Medulla oblongata (tissue), 1 donor: ENCODE measurements at regions not wholly inside any gene's neighbourhood (a gene's known extent, or its start where the extent isn't known, plus 50 kb on each side); places are given as distances from the start of the nearest gene placed in this dataset.

Experiments
- DNase-seq: peaks from one replicate; pipeline ENCODE4 v3.0.0-alpha.2; 2015; ENCODE audit errors: extremely low spot score

DNA sequence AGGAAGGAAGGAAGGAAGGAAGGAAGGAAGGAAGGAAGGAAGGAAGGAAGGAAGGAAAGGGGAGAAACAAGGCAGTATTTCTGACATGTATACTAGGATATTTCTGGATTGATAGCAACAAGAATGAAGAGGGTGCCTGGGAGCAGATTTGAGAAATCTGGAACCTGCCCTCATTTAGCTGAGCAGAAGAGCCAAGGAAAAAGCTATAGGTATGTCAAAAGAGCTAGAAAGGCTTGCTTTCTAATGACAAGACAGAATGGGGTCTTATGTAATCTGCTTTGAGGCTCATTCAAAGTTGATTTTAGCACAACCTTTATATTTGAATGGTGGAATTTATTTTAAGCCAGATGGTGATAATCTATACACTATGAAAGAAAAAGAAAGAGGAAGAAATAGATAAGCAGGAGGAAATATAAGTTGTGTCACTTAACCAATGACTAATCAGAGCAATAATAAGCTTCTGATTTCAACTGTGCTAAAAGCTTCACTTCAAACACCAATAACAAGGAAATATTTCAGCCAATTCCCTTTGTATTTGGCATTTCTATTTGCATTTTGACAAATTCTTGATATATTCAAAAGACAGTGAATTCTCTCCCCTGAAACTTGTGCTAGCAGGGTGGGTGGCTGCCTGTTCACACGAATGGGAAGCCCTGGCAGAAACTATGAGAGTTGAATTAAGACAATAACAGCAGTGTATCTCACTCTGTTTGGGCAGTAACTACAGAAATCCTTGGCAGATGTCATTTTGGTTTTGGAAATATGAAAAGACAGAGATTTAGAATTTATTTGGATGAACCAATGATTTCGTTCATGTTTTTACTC is 76.3 kb upstream of the FLRT2 start:
- no peak for DNase-seq

DNA sequence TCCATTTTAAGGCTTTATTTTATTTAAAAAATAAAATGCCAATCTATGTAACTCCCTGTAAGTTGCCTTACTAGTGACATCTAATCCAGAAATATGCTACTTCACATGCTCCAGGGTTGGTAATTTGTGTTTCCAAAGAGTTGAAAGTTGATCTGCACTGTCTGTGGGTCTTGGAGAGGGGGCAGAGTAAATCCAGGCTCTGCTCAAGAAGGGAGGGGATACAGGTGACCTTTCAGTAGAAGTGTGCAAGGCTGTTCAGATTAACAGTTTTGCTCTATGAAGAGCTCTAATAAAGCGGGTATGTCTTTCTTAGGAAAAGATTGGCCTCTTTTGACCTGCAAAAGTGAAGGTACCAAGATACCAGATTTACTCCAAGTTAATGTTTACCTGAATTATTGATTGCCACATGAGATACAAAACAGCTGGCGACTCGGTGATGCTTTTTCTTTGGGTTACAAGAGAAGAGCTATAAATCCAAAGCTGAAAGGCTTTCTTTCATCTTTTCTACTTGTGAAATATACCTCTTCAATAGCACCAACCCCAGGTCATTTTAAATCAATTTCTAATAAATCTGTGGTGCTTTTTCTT is 75.6 kb upstream of the FLRT2 start:
- DNase-seq, result no peak

DNA sequence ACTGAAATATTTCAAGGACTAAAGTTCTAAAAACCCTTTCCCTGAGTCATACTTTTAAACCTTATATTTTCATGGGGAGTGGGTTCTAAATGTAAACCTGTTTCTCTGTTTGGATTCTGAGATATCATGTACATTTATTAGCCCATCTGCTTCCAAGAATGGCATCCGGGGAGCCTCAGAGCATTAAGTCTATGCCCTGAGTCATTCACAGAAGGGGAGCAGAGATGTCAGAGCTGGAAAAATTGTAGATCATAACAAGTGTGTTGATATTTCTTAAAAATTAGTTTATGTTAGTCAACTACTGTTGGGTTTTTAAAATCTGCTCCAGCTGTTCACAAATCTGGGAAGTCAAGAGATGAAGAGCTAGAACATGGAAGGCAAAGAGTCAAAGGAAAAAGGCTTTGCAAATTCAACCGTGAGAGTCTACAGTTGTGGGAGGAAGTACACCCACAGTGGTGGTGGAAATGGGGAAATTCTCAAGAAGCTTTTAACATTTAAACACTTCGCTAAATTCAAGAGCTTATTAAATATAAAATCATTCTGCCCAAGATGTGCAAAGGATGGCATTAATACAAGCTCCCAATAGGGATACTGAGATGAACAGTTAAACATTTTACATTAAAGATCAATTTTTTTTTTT is 70.5 kb upstream of the FLRT2 start:
- no peak for DNase-seq

- DNase-seq, result no peak
Observed at GRCh38 chr14:85461432-85462133, 68.4 kb upstream of the FLRT2 start.

DNA sequence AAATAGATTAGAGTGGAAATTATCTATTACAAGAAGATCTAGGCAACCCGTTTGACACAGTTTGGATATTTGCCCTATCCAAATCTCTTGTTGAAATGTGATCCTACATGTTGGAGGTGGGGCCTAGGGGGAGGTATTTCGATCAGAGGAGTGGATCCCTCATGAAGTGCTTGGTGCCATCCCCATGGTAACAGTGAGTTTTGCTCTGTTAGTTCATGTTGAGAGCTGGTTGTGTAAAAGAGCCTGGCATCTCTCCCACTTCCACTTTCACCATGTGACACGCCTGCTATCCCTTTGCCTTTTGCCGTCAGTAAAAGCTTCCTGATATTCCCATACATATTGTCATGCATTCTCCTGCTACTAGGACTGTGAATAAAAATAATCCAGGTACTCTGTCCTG is 66.4 kb upstream of the FLRT2 start:
- no peak for DNase-seq

DNA sequence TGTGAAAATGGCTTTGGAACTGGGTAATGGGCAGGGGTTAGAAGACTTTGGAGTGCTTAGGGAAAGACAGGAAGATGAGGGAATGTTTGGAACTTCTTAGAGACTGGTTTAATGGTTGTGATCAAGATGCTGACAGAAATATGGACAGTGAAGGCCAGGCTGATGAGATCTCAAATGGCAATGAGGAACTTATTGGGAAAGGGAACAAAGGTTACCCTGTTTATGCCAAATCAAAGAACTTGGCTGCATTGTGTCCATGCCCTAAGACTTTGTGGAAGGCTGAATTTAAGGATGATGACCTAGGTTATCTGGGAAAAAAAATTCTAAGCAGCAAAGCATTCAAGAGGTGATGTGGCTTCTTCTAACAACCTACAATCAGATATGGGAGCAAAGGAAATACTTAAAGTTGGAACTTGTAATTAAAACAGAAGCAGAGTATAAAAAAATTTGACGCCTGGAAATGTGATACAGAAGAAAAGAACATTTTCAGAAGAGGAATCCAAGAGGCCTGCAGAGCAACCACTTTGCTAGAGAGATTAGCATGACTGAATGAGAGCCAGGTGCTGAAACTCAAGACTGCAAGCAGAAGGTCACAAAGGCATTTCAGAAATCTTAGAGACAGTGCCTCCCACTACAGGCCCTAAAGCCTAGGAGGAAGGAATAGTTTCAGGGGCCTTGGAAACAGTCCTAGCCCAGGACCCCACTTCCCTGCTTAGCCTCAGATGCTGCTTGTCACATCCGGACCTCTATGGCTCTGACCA is 65.6 kb upstream of the FLRT2 start:
- no peak for DNase-seq

- DNase-seq, result no peak
Observed at GRCh38 chr14:85466678-85467077, 63.3 kb upstream of the FLRT2 start.

- no peak for DNase-seq
Observed at GRCh38 chr14:85468816-85469215, 61.1 kb upstream of the FLRT2 start.

DNA sequence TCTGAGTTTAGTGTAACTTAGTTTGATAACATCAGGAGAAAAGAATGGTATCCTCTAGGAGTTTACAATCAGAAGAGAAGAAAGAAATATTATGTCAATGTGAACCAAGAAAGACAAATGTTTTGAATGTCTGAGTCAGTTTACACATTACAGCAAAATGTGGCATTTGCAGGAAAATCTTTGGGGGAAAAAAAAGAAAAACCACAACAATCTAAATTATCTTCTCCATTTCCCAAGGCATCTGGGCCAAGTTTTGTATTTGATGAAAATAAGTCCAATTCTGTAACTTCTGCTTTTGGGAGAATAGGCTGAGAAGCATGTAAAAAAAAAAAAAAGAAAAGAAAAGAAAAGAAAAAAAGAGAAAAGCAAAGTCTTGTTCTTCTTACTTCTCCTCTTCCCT is 58.8 kb upstream of the FLRT2 start:
- DNase-seq, result no peak

GRCh38 chr14:85471744-85472143 is 58.2 kb upstream of the FLRT2 start:
- no peak for DNase-seq

DNA sequence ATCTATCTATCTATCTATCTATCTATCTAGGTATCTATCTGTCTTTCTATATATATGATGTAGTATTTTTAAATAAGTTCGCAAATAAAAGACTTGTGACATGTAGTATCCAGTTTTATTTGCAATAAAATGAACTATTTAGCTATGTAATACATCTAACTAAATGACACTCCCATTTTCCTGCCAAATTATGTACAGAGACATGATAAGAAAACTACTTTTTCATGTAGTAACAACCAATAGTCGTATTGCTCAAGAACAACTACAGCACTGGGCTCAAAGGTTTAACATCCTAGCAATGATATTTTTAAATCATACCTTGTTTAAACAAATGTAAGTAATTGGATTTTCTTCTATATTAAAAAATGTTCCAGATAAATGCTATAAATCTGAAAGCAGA is 55.5 kb upstream of the FLRT2 start:
- no peak for DNase-seq

- no peak for DNase-seq
Observed at GRCh38 chr14:85475113-85475512, 54.8 kb upstream of the FLRT2 start.

GRCh38 chr14:85479306-85479705 is 50.6 kb upstream of the FLRT2 start:
- DNase-seq, result no peak

GRCh38 chr14:85479771-85480170 is 50.2 kb upstream of the FLRT2 start:
- DNase-seq, result no peak
